ENCODE measurements at regions not wholly inside any gene's neighbourhood (a gene's known extent, or its start where the extent isn't known, plus 50 kb on each side); places are given as distances from the start of the nearest gene placed in this dataset.

- H3K27ac Mint-ChIP-seq, result no peak overlapping the region
- no peaks in the 10 kb centered on the region for H3K9me3 Mint-ChIP-seq
- TF ChIP-seq CTCF (IDR thresholded peaks at IDR 0.05), result no peak
- H3K4me3 Mint-ChIP-seq, result no peak overlapping the region
- H3K4me1 Mint-ChIP-seq (ENCODE audit: low read depth), result peaks cover 17% of the 10 kb centered on the region
- peaks cover 3% of the 10 kb centered on the region; the same call in 1 of the 2 replicates for H3K27me3 Mint-ChIP-seq (ENCODE audit: insufficient read depth)
- DNase-seq, result no peak
- H3K36me3 Mint-ChIP-seq (ENCODE audit: low read depth), result no peaks in the 10 kb centered on the region; the same call in 1 of the 2 replicates
These were observed 127.0 kb upstream of the STMND1 start for GRCh38 chr6:16974704-16975359.

GRCh38 chr6:16974387-16974673, 127.5 kb upstream of the STMND1 start:
- no peaks in the 10 kb centered on the region; the same call in 1 of the 2 replicates for H3K36me3 Mint-ChIP-seq (ENCODE audit: low read depth)
- H3K27me3 Mint-ChIP-seq (ENCODE audit: insufficient read depth), result peaks cover 3% of the 10 kb centered on the region; the same call in 1 of the 2 replicates
- H3K4me1 Mint-ChIP-seq (ENCODE audit: low read depth), result peaks cover 22% of the 10 kb centered on the region
- no peaks in the 10 kb centered on the region for H3K9me3 Mint-ChIP-seq
- H3K27ac Mint-ChIP-seq, result no peak overlapping the region
- H3K4me3 Mint-ChIP-seq, result no peak overlapping the region
- DNase-seq, result no peak
- TF ChIP-seq CTCF (IDR thresholded peaks at IDR 0.05), result no peak

- Mint-ChIP-seq H3K27me3 (ENCODE audit: insufficient read depth) (peaks cover 3% of the 10 kb centered on the region; the same call in 1 of the 2 replicates), H3K27ac (no peak overlapping the region)
These were observed 128.1 kb upstream of the STMND1 start for GRCh38 chr6:16973545-16974386.

GRCh38 chr6:16973051-16973450, 128.8 kb upstream of the STMND1 start:
- no peak for DNase-seq
- Mint-ChIP-seq H3K9me3 (no peaks in the 10 kb centered on the region), H3K4me3 (no peak overlapping the region), H3K36me3 (ENCODE audit: low read depth) (no peaks in the 10 kb centered on the region), H3K27me3 (ENCODE audit: insufficient read depth) (peaks cover 3% of the 10 kb centered on the region; the same call in 1 of the 2 replicates), H3K27ac (no peak overlapping the region), H3K4me1 (ENCODE audit: low read depth) (peaks cover 25% of the 10 kb centered on the region)
- TF ChIP-seq CTCF (IDR thresholded peaks at IDR 0.05), result no peak

More at GRCh38 chr6:16973545-16974386, 128.1 kb upstream of the STMND1 start:
- Mint-ChIP-seq H3K4me1 (ENCODE audit: low read depth) (peaks cover 25% of the 10 kb centered on the region), H3K36me3 (ENCODE audit: low read depth) (no peaks in the 10 kb centered on the region), H3K4me3 (no peak overlapping the region), H3K9me3 (no peaks in the 10 kb centered on the region)
- no peak for DNase-seq
- no peak for TF ChIP-seq CTCF (IDR thresholded peaks at IDR 0.05)

GRCh38 chr6:16972535-16972934, 129.3 kb upstream of the STMND1 start:
- Mint-ChIP-seq H3K27ac (no peak overlapping the region), H3K9me3 (no peaks in the 10 kb centered on the region), H3K27me3 (ENCODE audit: insufficient read depth) (peaks cover 3% of the 10 kb centered on the region; the same call in 1 of the 2 replicates), H3K4me1 (ENCODE audit: low read depth) (peaks cover 27% of the 10 kb centered on the region), H3K36me3 (ENCODE audit: low read depth) (no peaks in the 10 kb centered on the region), H3K4me3 (no peak overlapping the region)
- DNase-seq, result no peak
- no peak for TF ChIP-seq CTCF (IDR thresholded peaks at IDR 0.05)
